ENCODE measurements at regions not wholly inside any gene's neighbourhood (a gene's known extent, or its start where the extent isn't known, plus 50 kb on each side); places are given as distances from the start of the nearest gene placed in this dataset.

- H2AFZ ChIP-seq (replicated peaks; ENCODE audit: low read length, poor library complexity) = no peak overlapping the region
- no peak overlapping the region for H4K5ac ChIP-seq (ENCODE audit: low read depth, low read length)
- dilution Hi-C loops (cut with HindIII; ENCODE audit: low sequenced_read_pairs, unreplicated experiment) (no loop called here), intact Hi-C loops (cut with micrococcal nuclease) (no loop called here), in situ Hi-C loops (cut with MboI; ENCODE audit: low sequenced_read_pairs) (no loop called here)
- no peak overlapping the region for H3K56ac ChIP-seq (ENCODE audit: extremely low read depth, insufficient read depth, low read length)
- peak overlapping the region; percentile 59; the same call in 1 of the 2 replicates for H3K4me2 ChIP-seq (ENCODE audit: low read depth, low read length)
- BruUV-seq (replicated peaks) = no TSS peak
- POLR2A ChIA-PET (ENCODE audit: unreplicated experiment) = no interaction called here
- H3K27ac ChIP-seq (ENCODE audit: insufficient read depth, low read length) = no peak overlapping the region
- no peak overlapping the region for H2BK5ac ChIP-seq (ENCODE audit: low read depth, low read length, poor library complexity, severe bottlenecking)
- H4K20me1 ChIP-seq (ENCODE audit: insufficient read depth, low read length) = no peaks in the 10 kb centered on the region
- no peak overlapping the region for H4K8ac ChIP-seq (ENCODE audit: low read depth in 2 of 2, low read length in 2 of 2)
- peak; percentile 61 for TF ChIP-seq CTCF (conservative IDR thresholded peaks at IDR 0.05; ENCODE audit: low read depth, low read length)
- peak; percentile 55 for TF ChIP-seq SMC3 (IDR thresholded peaks at IDR 0.05; ENCODE audit: low read depth, low read length)
- no peak for TF ChIP-seq MAFK (IDR thresholded peaks at IDR 0.05; ENCODE audit: low read depth, low read length)
- TF ChIP-seq RAD21 (IDR thresholded peaks at IDR 0.05; ENCODE audit: low read length) = peak; percentile 65
- TF ChIP-seq NFE2L2 (IDR thresholded peaks at IDR 0.05; ENCODE audit: low read depth, low read length) = no peak
- H2BK15ac ChIP-seq (ENCODE audit: low read depth, low read length) = no peak overlapping the region
- H4K91ac ChIP-seq (ENCODE audit: insufficient read depth, low read depth, low read length) = no peak overlapping the region
- H3K14ac ChIP-seq (replicated peaks; ENCODE audit: low read depth, low read length) = no peak overlapping the region
- no peak overlapping the region for H3K9ac ChIP-seq (ENCODE audit: low read depth, low read length)
- H3K18ac ChIP-seq (ENCODE audit: low read depth, low read length) = no peak overlapping the region
- H2BK120ac ChIP-seq (ENCODE audit: low read depth, low read length) = no peak overlapping the region
- H2AK5ac ChIP-seq (ENCODE audit: low read depth, low read length) = no peak overlapping the region
- DNase-seq = peak; percentile 56
- WGBS, 2 experiments (ENCODE audit: extremely low coverage in 2 of 2, insufficient read length in 1 of 2) = 0% methylated on average over 5 of the region's 13 CpGs; no CpG with 5 or more reads in 1 of the 2 experiments
- ATAC-seq (ENCODE audit: low read depth) = peak; percentile 75
- no peak overlapping the region for H3K23ac ChIP-seq (ENCODE audit: low read depth, low read length)
- H3K4me3 ChIP-seq (ENCODE audit: insufficient read depth, low read depth, low read length) = no peak overlapping the region; the same call in 1 of the 2 replicates
- H2AK9ac ChIP-seq (replicated peaks; ENCODE audit: low read depth, low read length, poor library complexity) = no peak overlapping the region
- no peaks in the 10 kb centered on the region for H3K9me1 ChIP-seq (ENCODE audit: insufficient read depth, low read length)
- no peaks in the 10 kb centered on the region for H3K4me1 ChIP-seq (ENCODE audit: control insufficient read depth, insufficient read depth, low read length)
- H3K36me3 ChIP-seq (ENCODE audit: control insufficient read depth, insufficient read depth, low read length) = no peaks in the 10 kb centered on the region
- no peak overlapping the region for H2BK20ac ChIP-seq (ENCODE audit: low read depth, low read length)
- no peaks in the 10 kb centered on the region for H3K27me3 ChIP-seq (ENCODE audit: control insufficient read depth, insufficient read depth, low read length)
- no peaks in the 10 kb centered on the region; the same call in 1 of the 2 replicates for H3K9me3 ChIP-seq (ENCODE audit: control insufficient read depth, insufficient read depth, low read length)
- H3K79me1 ChIP-seq (ENCODE audit: low read depth in 1 of 2, low read length in 2 of 2) = no peaks in the 10 kb centered on the region
- CTCF ChIA-PET = interaction anchor here (0.6 to 1.1 kb wide), 6 partner anchors 10 to 1918 kb away, joined by 3 to 6 read pairs (median 3); no protein-coding TSS in a partner anchor
- H3K4ac ChIP-seq (ENCODE audit: low read depth, low read length) = no peak overlapping the region
These were observed 487.7 kb downstream of the TYW1 start for GRCh38 chr7:67484244-67484751.

Measured in IMR-90 (cell line).